B cell (primary cell): ENCODE measurements at regions not wholly inside any gene's neighbourhood (a gene's known extent, or its start where the extent isn't known, plus 50 kb on each side); places are given as distances from the start of the nearest gene placed in this dataset.

Source experiments
- ATAC-seq: fragments of 200-7000 bp; cut with Tn5 transposase; one replicate; pipeline ENCODE4 v1.10.0; 2021; ENCODE audit warnings: low read depth, mild to moderate bottlenecking, moderate number of reproducible peaks, moderate library complexity
- CTCF ChIA-PET: fragments of 350-600 bp; sonication (Branson Sonifier 250); formaldehyde crosslinking; loops from one replicate; lab custom pipeline; 2021; ENCODE audit warnings: antibody characterized with exemption, inconsistent platforms; lab: Charles Lee
- POLR2A ChIA-PET: fragments of 350-600 bp; sonication (Branson Sonifier 250); formaldehyde crosslinking; loops from one replicate; lab custom pipeline; 2021; ENCODE audit warnings: antibody characterized with exemption; lab: Charles Lee
- DNase-seq: peaks from one replicate; pipeline ENCODE4 v3.0.0; 2013
- H2AFZ ChIP-seq: 2 replicates; pipeline ENCODE4 v1.6.1; 2012; ENCODE audit warnings: mild to moderate bottlenecking, low read depth, low read length; ENCODE audit not compliant: insufficient read depth, poor library complexity, severe bottlenecking
- H3K27ac ChIP-seq, 2 donors: 1 replicate in 1 of 2; 2 replicates in 1 of 2; pipeline ENCODE4 v1.5.1; 2012 to 2013; ENCODE audit warnings: low read length in 2 of 2, mild to moderate bottlenecking in 2 of 2, moderate library complexity in 1 of 2
- H3K27me3 ChIP-seq, 4 experiments: fragments of 200-600 bp in 1 of 4; sonication (generic) in 1 of 4; replicated peaks in 1 of 4; 1 replicate in 2 of 4; 2 replicates in 2 of 4; pipeline versions ENCODE4 v1.6.1 to v1.7.0; 2013 to 2016; ENCODE audit warnings: low read length in 3 of 4, mild to moderate bottlenecking in 2 of 4, mixed read lengths in 1 of 4, moderate library complexity in 1 of 4; ENCODE audit not compliant: insufficient read depth in 4 of 4, control insufficient read depth in 3 of 4; ENCODE audit errors: control extremely low read depth in 1 of 4
- H3K36me3 ChIP-seq, 2 experiments: replicated peaks in 1 of 2; 1 replicate in 1 of 2; 2 replicates in 1 of 2; pipeline versions ENCODE4 v1.6.1 to v1.7.1; 2013; ENCODE audit warnings: low read length in 1 of 2; ENCODE audit not compliant: insufficient read depth in 2 of 2, control insufficient read depth in 1 of 2; ENCODE audit errors: control extremely low read depth in 1 of 2, extremely low read depth in 1 of 2
- H3K4me1 ChIP-seq, 2 donors: fragments of 200-600 bp in 1 of 2; sonication (generic) in 1 of 2; 1 replicate in 1 of 2; 2 replicates in 1 of 2; pipeline versions ENCODE4 v1.5.1 to v1.6.1; 2013 to 2017; ENCODE audit warnings: low read length in 2 of 2; ENCODE audit not compliant: control insufficient read depth in 2 of 2, insufficient read depth in 2 of 2
- H3K4me2 ChIP-seq: replicated peaks from 2 replicates; pipeline ENCODE3; 2012; ENCODE audit warnings: mild to moderate bottlenecking, low read depth, low read length; ENCODE audit not compliant: poor library complexity, severe bottlenecking
- H3K4me3 ChIP-seq, 5 experiments: fragments of 200-600 bp in 1 of 5; sonication (generic) in 1 of 5; 1 replicate in 3 of 5; 2 replicates in 2 of 5; pipeline versions ENCODE4 v1.5.1 to v1.7.0; 2011 to 2016; ENCODE audit warnings: low read length in 4 of 5, mild to moderate bottlenecking in 4 of 5, low read depth in 2 of 5, control low read depth in 1 of 5, moderate library complexity in 1 of 5; ENCODE audit not compliant: insufficient read depth in 1 of 5; ENCODE audit errors: control extremely low read depth in 1 of 5, extremely low read depth in 1 of 5
- H3K79me2 ChIP-seq: fragments of 200-600 bp; sonication (generic); one replicate; pipeline ENCODE4 v1.6.0; 2016; ENCODE audit warnings: low read length; ENCODE audit not compliant: control insufficient read depth, insufficient read depth
- H3K9ac ChIP-seq: fragments of 200-600 bp; sonication (generic); 2 replicates; pipeline ENCODE4 v1.6.1; 2017; ENCODE audit warnings: mild to moderate bottlenecking, low read length, moderate library complexity
- H3K9me3 ChIP-seq, 3 donors: one replicate each; pipeline versions ENCODE4 v1.6.1 to v1.7.1; 2013; ENCODE audit warnings: low read length in 2 of 3; ENCODE audit not compliant: control insufficient read depth in 2 of 3, insufficient read depth in 1 of 3; ENCODE audit errors: control extremely low read depth in 1 of 3
- H4K20me1 ChIP-seq: 2 replicates; pipeline ENCODE4 v1.6.0; 2012; ENCODE audit warnings: mild to moderate bottlenecking, low read length; ENCODE audit not compliant: insufficient read depth, control insufficient read depth, poor library complexity, severe bottlenecking
- H3K27ac Mint-ChIP-seq: one replicate; pipeline ENCODE4 v1.8.0; 2021; ENCODE audit warnings: mixed read lengths
- H3K27me3 Mint-ChIP-seq: one replicate; pipeline ENCODE4 v1.8.0; 2021; ENCODE audit warnings: mixed read lengths
- H3K4me1 Mint-ChIP-seq: one replicate; pipeline ENCODE4 v1.8.0; 2021; ENCODE audit warnings: mixed read lengths
- H3K4me3 Mint-ChIP-seq: one replicate; pipeline ENCODE4 v1.8.0; 2021; ENCODE audit warnings: mixed read lengths
- H3K9me3 Mint-ChIP-seq: one replicate; pipeline ENCODE4 v1.8.0; 2022; ENCODE audit warnings: mixed read lengths; ENCODE audit not compliant: insufficient read depth
- CTCF ChIP-seq: fragments of 200-600 bp; IDR thresholded peaks from one replicate; pipeline ENCODE4 v1.8.0; 2022; ENCODE audit warnings: antibody characterized with exemption, mild to moderate bottlenecking
- EZH2 ChIP-seq: IDR thresholded peaks from 2 replicates; pipeline ENCODE4 v1.6.1; 2012; ENCODE audit warnings: borderline replicate concordance, low read depth, mild to moderate bottlenecking, moderate library complexity, low read length; ENCODE audit not compliant: insufficient read depth, poor library complexity, severe bottlenecking
- WGBS: methylation state at CpG from one replicate; pipeline ENCODE4 v1.1.5; 2013; ENCODE audit warnings: missing lambda C conversion rate; ENCODE audit not compliant: insufficient coverage; 5-methylcytosine and 5-hydroxymethylcytosine counted together
- intact Hi-C: fragments of 100-400 bp; cut with micrococcal nuclease; formaldehyde crosslinking; loops from one replicate; pipeline ENCODE4 v1.10.0; 2022

GRCh38 chr16:9557713-9558112 lies 466.3 kb downstream of the HAPSTR1 start:
- Mint-ChIP-seq H3K9me3 (peaks cover 8% of the 10 kb centered on the region), H3K4me3 (no peak overlapping the region), H3K4me1 (no peaks in the 10 kb centered on the region), H3K27ac (no peak overlapping the region), H3K27me3 (no peaks in the 10 kb centered on the region)
- ChIA-PET POLR2A (no interaction called here), CTCF (no interaction called here)
- Histone ChIP-seq H3K9me3 (peaks cover 0 to 11% (median 2%) of the 10 kb centered on the region in 3 donors), H3K27ac (no peak overlapping the region), H3K36me3 (no peaks in the 10 kb centered on the region), H3K4me3 (no peak overlapping the region), H3K4me2 (no peak overlapping the region), H3K27me3 (no peaks in the 10 kb centered on the region), H3K4me1 (no peaks in the 10 kb centered on the region), H2AFZ (no peak overlapping the region), H4K20me1 (no peaks in the 10 kb centered on the region), H3K9ac (no peak overlapping the region), H3K79me2 (no peaks in the 10 kb centered on the region)
- no peak for DNase-seq
- no peak for ATAC-seq
- TF ChIP-seq EZH2, result no peak
- no peak for TF ChIP-seq CTCF
- intact Hi-C loops, result no loop called here
- 60% methylated on average over 1 of the region's 3 CpGs for WGBS

DNA sequence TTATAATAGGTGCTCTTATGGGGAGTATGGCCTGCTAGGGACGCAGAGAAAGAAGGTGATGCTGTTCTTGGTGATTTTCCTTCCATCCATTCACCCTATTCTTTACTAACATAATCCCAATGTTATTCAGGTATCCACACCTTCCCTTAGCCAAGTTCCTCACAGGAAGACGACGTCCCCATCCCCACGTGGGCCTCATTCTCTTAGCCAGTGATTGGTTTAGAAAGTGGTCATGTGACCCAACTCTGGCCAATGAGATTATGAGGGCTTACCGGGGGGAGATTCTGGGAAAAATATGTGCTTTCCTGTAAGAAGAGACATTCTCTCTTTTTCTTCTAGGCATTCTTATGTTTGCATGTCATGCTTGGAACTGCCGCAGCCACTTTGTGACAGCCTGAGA lies 474.7 kb downstream of the HAPSTR1 start:
- H3K27me3 Mint-ChIP-seq, result peaks cover 8% of the 10 kb centered on the region
- WGBS, result no CpG with 5 or more reads among the region's 6 CpGs
- ATAC-seq, result no peak

More for the DNA sequence above, 474.7 kb downstream of the HAPSTR1 start:
- Histone ChIP-seq H3K4me2 (no peak overlapping the region), H3K9ac (no peak overlapping the region), H3K27me3 (no peaks in the 10 kb centered on the region), H3K4me1 (no peaks in the 10 kb centered on the region), H3K27ac (no peak overlapping the region), H4K20me1 (no peaks in the 10 kb centered on the region), H2AFZ (no peak overlapping the region), H3K36me3 (no peaks in the 10 kb centered on the region), H3K79me2 (no peaks in the 10 kb centered on the region), H3K4me3 (no peak overlapping the region), H3K9me3 (no peaks in the 10 kb centered on the region)
- ChIA-PET POLR2A (no interaction called here), CTCF (no interaction called here)
- intact Hi-C loops, result no loop called here
- DNase-seq, result no peak
- TF ChIP-seq CTCF (no peak), EZH2 (no peak)
- Mint-ChIP-seq H3K4me3 (no peak overlapping the region), H3K9me3 (no peaks in the 10 kb centered on the region), H3K4me1 (no peaks in the 10 kb centered on the region), H3K27ac (no peak overlapping the region)
